T-helper 2 cell treated with Interferon-gamma antibody and Interleukin-4, amounts not matched to agents 100 ng/mL and 5 ng/mL, for 36 hours (primary cell): ENCODE measurements at regions not wholly inside any gene's neighbourhood (a gene's known extent, or its start where the extent isn't known, plus 50 kb on each side); places are given as distances from the start of the nearest gene placed in this dataset.
"Not testable (repeated sequence)": the region's sequence is repeated elsewhere in the genome, so short reads cannot be mapped to it uniquely, and the experiment has no call there.

Experiments
- intact Hi-C: fragments of 100-400 bp; cut with micrococcal nuclease; formaldehyde crosslinking; loops from one replicate; pipeline ENCODE4 v1.15.1; 2023

GRCh38 chr2:78132391-78133370, 610.5 kb upstream of the LRRTM4 start:
- intact Hi-C loops, result no loop called here

GRCh38 chr2:78145395-78145996, 623.3 kb upstream of the LRRTM4 start:
- intact Hi-C loops, result no loop called here

- intact Hi-C loops, result no loop called here
Observed at GRCh38 chr2:78145997-78146722, 624.0 kb upstream of the LRRTM4 start.

GRCh38 chr2:78147466-78147865, 625.3 kb upstream of the LRRTM4 start:
- intact Hi-C loops, result no loop called here

GRCh38 chr2:78154586-78154985, 632.4 kb upstream of the LRRTM4 start:
- intact Hi-C loops, result no loop called here

GRCh38 chr2:78162202-78162601, 640.0 kb upstream of the LRRTM4 start:
- intact Hi-C loops, result no loop called here

- intact Hi-C loops, result not testable (repeated sequence)
Observed at GRCh38 chr2:78172157-78172556, 650.0 kb upstream of the LRRTM4 start.

GRCh38 chr2:78175645-78176044, 653.5 kb upstream of the LRRTM4 start:
- intact Hi-C loops, result no loop called here

GRCh38 chr2:78201064-78201575, 678.9 kb upstream of the LRRTM4 start:
- intact Hi-C loops, result no loop called here

GRCh38 chr2:78202366-78202765, 680.2 kb upstream of the LRRTM4 start:
- intact Hi-C loops, result no loop called here

GRCh38 chr2:78202986-78203670, 681.0 kb upstream of the LRRTM4 start:
- intact Hi-C loops, result no loop called here

GRCh38 chr2:78218066-78218465, 695.9 kb upstream of the LRRTM4 start:
- intact Hi-C loops, result no loop called here

GRCh38 chr2:78237704-78238103, 715.5 kb upstream of the LRRTM4 start:
- intact Hi-C loops, result no loop called here

GRCh38 chr2:78245394-78246135, 723.4 kb upstream of the LRRTM4 start:
- intact Hi-C loops, result no loop called here

- intact Hi-C loops, result no loop called here
Observed at GRCh38 chr2:78251708-78252107, 729.5 kb upstream of the LRRTM4 start.

GRCh38 chr2:78260861-78261260, 738.7 kb upstream of the LRRTM4 start:
- intact Hi-C loops, result no loop called here

- intact Hi-C loops, result no loop called here
Observed at GRCh38 chr2:78261454-78261853, 739.3 kb upstream of the LRRTM4 start.

GRCh38 chr2:78262089-78262488, 739.9 kb upstream of the LRRTM4 start:
- intact Hi-C loops, result not testable (repeated sequence)

- intact Hi-C loops, result no loop called here
Observed at GRCh38 chr2:78262713-78263375, 740.7 kb upstream of the LRRTM4 start.

GRCh38 chr2:78263571-78263970, 741.4 kb upstream of the LRRTM4 start:
- intact Hi-C loops, result no loop called here
